VCaP (cell line): ENCODE measurements at regions not wholly inside any gene's neighbourhood (a gene's known extent, or its start where the extent isn't known, plus 50 kb on each side); places are given as distances from the start of the nearest gene placed in this dataset.
A peak's percentile ranks its signal among the peaks of the same experiment; 100 is the strongest.

Experiments used
- H3K27ac ChIP-seq: fragments of 450-650 bp; 2 replicates; pipeline ENCODE4 v1.5.1; 2017
- CTCF ChIP-seq: fragments of 450-650 bp; conservative IDR thresholded peaks from 2 replicates; pipeline ENCODE4 v1.5.1; 2017; ENCODE audit warnings: mild to moderate bottlenecking, moderate library complexity

GRCh38 chr7:47153576-47153975 is 428.3 kb downstream of the TNS3 start:
- TF ChIP-seq CTCF, result no peak
- peak overlapping the region; percentile 60 for H3K27ac ChIP-seq

- no peak for TF ChIP-seq CTCF
- H3K27ac ChIP-seq, result peak overlapping the region; percentile 60
These were observed 428.9 kb downstream of the TNS3 start for GRCh38 chr7:47153058-47153457.

- H3K27ac ChIP-seq, result no peak overlapping the region
- TF ChIP-seq CTCF, result no peak
These were observed 429.6 kb downstream of the TNS3 start for GRCh38 chr7:47152307-47152706.

- no peak overlapping the region for H3K27ac ChIP-seq
- TF ChIP-seq CTCF, result no peak
These were observed 431.2 kb downstream of the TNS3 start for GRCh38 chr7:47150497-47151260.

- TF ChIP-seq CTCF, result no peak
- no peak overlapping the region for H3K27ac ChIP-seq
These were observed 431.9 kb downstream of the TNS3 start for GRCh38 chr7:47149971-47150370.

- H3K27ac ChIP-seq, result no peak overlapping the region
- no peak for TF ChIP-seq CTCF
These were observed 432.6 kb downstream of the TNS3 start for GRCh38 chr7:47149208-47149839.

GRCh38 chr7:47148536-47149207 is 433.2 kb downstream of the TNS3 start:
- no peak overlapping the region for H3K27ac ChIP-seq
- no peak for TF ChIP-seq CTCF
